Sigmoid colon (tissue), 4 donors: ENCODE measurements at regions not wholly inside any gene's neighbourhood (a gene's known extent, or its start where the extent isn't known, plus 50 kb on each side); places are given as distances from the start of the nearest gene placed in this dataset.

Source experiments
- EP300 ChIP-seq, 4 donors: sonication (generic); formaldehyde crosslinking; IDR thresholded peaks; one replicate each; pipeline ENCODE4 v1.6.1; 2017; ENCODE audit warnings: antibody characterized with exemption in 4 of 4
- POLR2A ChIP-seq, 2 donors: fragments of 450-650 bp; IDR thresholded peaks; one replicate each; pipeline ENCODE4 v1.6.1; 2016; ENCODE audit warnings: antibody characterized with exemption in 2 of 2, mild to moderate bottlenecking in 2 of 2, moderate library complexity in 2 of 2
- POLR2AphosphoS5 ChIP-seq, 4 donors: sonication (generic); formaldehyde crosslinking; IDR thresholded peaks; one replicate each; pipeline ENCODE4 v1.6.1; 2017; ENCODE audit warnings: antibody characterized with exemption in 4 of 4
- TF ChIP-seq, protein P1 (sequence below), 4 experiments: fragments of 450-650 bp in 3 of 4; fragments of 200-600 bp in 1 of 4; IDR thresholded peaks; one replicate each; pipeline ENCODE4 v1.5.1; 2016 to 2019; ENCODE audit warnings: antibody characterized with exemption in 4 of 4, mild to moderate bottlenecking in 3 of 4, moderate library complexity in 2 of 4

DNA sequence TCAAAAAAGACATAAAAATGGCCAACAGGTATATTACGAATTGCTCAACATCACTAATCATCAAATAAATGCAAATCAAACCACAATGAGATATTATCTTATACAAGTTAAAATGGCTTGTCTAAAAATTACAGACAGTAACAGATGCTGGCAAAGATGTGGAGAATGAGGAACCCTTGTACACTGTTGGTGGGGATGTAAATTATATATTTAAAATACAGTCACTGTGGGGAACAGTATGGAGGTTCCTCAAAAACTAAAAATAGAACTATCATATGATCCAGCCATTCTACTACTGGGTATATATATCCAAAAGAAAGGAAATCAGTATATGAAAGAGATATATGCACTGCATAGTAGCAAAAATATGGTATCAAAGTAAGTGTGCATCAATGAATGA is 1037.2 kb upstream of the B3GALT2 start:
- TF ChIP-seq, protein P1, sequence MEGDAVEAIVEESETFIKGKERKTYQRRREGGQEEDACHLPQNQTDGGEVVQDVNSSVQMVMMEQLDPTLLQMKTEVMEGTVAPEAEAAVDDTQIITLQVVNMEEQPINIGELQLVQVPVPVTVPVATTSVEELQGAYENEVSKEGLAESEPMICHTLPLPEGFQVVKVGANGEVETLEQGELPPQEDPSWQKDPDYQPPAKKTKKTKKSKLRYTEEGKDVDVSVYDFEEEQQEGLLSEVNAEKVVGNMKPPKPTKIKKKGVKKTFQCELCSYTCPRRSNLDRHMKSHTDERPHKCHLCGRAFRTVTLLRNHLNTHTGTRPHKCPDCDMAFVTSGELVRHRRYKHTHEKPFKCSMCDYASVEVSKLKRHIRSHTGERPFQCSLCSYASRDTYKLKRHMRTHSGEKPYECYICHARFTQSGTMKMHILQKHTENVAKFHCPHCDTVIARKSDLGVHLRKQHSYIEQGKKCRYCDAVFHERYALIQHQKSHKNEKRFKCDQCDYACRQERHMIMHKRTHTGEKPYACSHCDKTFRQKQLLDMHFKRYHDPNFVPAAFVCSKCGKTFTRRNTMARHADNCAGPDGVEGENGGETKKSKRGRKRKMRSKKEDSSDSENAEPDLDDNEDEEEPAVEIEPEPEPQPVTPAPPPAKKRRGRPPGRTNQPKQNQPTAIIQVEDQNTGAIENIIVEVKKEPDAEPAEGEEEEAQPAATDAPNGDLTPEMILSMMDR (IDR thresholded peaks at IDR 0.05): no peak
- TF ChIP-seq POLR2A (IDR thresholded peaks at IDR 0.05) (no peak), POLR2AphosphoS5 (IDR thresholded peaks at IDR 0.05) (no peak), EP300 (IDR thresholded peaks at IDR 0.05) (no peak)
